ENCODE measurements at regions not wholly inside any gene's neighbourhood (a gene's known extent, or its start where the extent isn't known, plus 50 kb on each side); places are given as distances from the start of the nearest gene placed in this dataset.
"Not testable (repeated sequence)": the region's sequence is repeated elsewhere in the genome, so short reads cannot be mapped to it uniquely, and the experiment has no call there.

DNA sequence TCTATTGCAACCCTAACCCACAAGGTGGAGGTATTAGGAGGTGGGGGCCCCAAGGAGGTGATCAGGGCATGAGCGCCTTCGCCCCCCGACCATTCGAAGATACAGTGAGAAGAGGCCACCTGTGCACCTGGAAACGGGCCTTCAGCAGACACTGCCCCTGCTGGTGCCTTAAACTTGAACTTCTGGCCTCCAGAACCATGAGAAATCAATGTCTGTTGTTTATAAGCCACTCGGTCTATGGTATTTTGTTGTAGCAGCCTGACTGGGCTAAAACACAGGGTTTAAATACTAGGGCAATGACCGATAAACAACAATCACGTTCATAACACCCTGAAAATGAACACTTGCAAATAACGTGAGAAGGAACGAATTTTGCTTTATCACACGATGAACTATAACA, 85.2 kb upstream of the USP29 start:
- peaks cover 0 to 6% (median 0%) of the 10 kb centered on the region in 4 donors for H3K9me3 ChIP-seq
- H3K27me3 ChIP-seq: no peaks in the 10 kb centered on the region
- H3K4me1 ChIP-seq: no peaks in the 10 kb centered on the region
- H3K36me3 ChIP-seq: no peaks in the 10 kb centered on the region
- no peak for DNase-seq
- TF ChIP-seq, protein P1, sequence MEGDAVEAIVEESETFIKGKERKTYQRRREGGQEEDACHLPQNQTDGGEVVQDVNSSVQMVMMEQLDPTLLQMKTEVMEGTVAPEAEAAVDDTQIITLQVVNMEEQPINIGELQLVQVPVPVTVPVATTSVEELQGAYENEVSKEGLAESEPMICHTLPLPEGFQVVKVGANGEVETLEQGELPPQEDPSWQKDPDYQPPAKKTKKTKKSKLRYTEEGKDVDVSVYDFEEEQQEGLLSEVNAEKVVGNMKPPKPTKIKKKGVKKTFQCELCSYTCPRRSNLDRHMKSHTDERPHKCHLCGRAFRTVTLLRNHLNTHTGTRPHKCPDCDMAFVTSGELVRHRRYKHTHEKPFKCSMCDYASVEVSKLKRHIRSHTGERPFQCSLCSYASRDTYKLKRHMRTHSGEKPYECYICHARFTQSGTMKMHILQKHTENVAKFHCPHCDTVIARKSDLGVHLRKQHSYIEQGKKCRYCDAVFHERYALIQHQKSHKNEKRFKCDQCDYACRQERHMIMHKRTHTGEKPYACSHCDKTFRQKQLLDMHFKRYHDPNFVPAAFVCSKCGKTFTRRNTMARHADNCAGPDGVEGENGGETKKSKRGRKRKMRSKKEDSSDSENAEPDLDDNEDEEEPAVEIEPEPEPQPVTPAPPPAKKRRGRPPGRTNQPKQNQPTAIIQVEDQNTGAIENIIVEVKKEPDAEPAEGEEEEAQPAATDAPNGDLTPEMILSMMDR (IDR thresholded peaks at IDR 0.05): no peak
- no peak for TF ChIP-seq POLR2A (IDR thresholded peaks at IDR 0.05)
- no peak overlapping the region for H3K27ac ChIP-seq
- no peak overlapping the region for H3K4me3 ChIP-seq

DNA sequence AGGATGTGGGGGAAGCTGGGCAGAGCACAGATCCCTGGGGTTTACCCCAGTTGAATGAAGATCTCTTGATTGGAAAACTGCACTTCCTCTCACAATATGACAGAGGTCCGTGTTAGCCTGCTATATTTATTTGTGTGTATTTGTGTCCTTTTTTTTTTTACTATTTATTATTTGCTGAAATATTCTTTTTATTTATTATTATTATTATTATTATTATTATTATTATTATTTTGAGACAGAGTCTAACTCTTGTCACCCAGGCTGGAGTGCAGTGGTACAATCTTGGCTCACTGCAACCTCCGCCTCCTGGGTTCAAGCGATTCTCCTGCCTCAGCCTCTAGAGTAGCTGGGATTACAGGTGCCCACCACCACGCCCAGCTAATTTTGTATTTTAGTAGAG, 84.0 kb upstream of the USP29 start:
- not testable (repeated sequence) for H3K36me3 ChIP-seq, H3K4me3 ChIP-seq, H3K27me3 ChIP-seq, DNase-seq, H3K4me1 ChIP-seq, H3K27ac ChIP-seq
- peaks cover 0 to 10% (median 2%) of the 10 kb centered on the region in 4 donors for H3K9me3 ChIP-seq

DNA sequence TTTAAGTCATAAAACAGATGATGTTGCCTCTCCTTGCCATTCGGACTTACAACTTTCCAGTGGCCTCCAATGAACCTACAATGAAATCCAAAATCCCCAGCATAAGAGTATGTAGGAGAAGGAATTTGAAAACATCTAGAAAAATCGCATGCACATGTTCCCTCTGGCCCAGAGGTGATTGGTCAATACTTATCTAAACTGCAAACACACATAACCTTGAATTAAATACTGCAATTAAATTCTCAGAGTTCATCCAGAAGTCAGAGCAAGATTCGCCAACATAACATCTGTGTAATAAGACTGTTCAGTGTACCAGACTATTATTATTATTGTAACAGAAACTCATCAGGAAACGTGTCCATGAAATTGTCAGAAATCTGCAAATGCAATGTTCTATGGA, 82.2 kb upstream of the USP29 start:
- H3K36me3 ChIP-seq: no peaks in the 10 kb centered on the region
- no peak for DNase-seq
- H3K4me1 ChIP-seq: no peaks in the 10 kb centered on the region
- H3K9me3 ChIP-seq: peaks cover 0 to 10% (median 2%) of the 10 kb centered on the region in 4 donors
- TF ChIP-seq, protein P1 (IDR thresholded peaks at IDR 0.05): no peak
- no peak for TF ChIP-seq POLR2A (IDR thresholded peaks at IDR 0.05)
- no peak overlapping the region for H3K27ac ChIP-seq
- H3K27me3 ChIP-seq: no peaks in the 10 kb centered on the region
- no peak overlapping the region for H3K4me3 ChIP-seq

DNA sequence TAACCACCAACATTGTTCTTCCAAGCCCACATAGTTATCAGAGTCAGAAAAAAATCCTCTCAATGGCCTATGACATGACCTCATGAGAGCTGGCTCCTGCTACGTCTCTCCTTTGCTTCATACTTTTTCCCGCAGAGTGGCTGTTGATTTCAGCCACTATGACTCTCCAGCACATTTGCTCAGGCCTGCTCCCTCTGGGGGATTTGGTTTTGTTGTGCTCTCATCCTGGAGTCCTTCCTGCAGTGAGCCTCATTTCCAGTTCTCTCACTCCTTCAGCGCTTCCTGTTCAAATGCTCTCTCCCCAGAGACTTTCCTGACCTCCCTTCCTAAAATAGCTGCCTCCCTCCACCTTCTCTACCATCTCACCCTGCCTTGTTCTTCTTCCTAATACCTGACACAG, 72.0 kb upstream of the USP29 start:
- Histone ChIP-seq H3K9me3 (no peaks in the 10 kb centered on the region), H3K4me1 (no peaks in the 10 kb centered on the region), H3K4me3 (no peak overlapping the region), H3K27ac (no peak overlapping the region), H3K27me3 (no peaks in the 10 kb centered on the region), H3K36me3 (no peaks in the 10 kb centered on the region)
- no peak for DNase-seq
- no peak for TF ChIP-seq POLR2A (IDR thresholded peaks at IDR 0.05)
- TF ChIP-seq, protein P1 (IDR thresholded peaks at IDR 0.05): no peak

DNA sequence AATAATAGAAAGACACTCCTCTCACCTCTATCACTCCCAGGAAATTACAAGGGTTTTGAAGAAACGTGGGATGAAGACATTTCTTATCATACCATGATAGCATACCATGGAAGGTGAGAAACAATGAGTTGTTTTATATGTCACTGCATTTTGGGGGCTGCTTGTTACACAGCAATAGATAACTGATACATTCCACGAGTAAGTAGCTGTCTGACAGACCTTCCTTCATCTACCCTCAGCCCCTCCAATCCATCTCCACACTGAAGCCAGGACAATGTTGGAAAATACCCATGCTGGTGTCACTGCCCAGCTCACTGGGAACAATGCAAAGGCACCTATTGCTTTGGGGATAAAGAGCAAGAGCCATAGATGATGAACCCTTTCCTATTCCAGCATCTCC, 68.9 kb upstream of the USP29 start:
- no peaks in the 10 kb centered on the region for H3K27me3 ChIP-seq
- H3K4me1 ChIP-seq: no peaks in the 10 kb centered on the region
- DNase-seq: no peak
- no peaks in the 10 kb centered on the region for H3K9me3 ChIP-seq
- TF ChIP-seq, protein P1 (IDR thresholded peaks at IDR 0.05): no peak
- TF ChIP-seq POLR2A (IDR thresholded peaks at IDR 0.05): no peak
- H3K36me3 ChIP-seq: no peaks in the 10 kb centered on the region
- H3K27ac ChIP-seq: no peak overlapping the region
- H3K4me3 ChIP-seq: no peak overlapping the region

DNA sequence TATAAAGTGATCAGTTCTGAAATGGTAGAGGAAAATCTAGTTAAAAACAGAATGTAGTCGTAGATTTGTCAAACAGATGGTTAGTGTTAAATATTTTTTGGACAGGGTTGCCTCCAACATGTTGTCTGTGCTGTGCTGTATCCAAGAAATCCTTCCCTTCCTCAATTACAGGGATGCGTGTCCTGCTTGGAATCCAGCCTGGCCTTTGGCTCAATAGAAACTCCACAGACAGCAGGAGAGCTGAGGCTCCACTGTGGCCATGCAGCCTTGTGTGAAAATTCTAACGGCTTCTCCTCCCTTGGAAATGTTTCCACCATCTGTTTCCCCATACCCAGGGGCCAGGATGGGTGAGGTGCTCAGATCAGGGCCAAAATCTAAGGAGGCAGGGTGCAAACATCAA, 67.7 kb upstream of the USP29 start:
- no peaks in the 10 kb centered on the region for H3K4me1 ChIP-seq
- TF ChIP-seq, protein P1 (IDR thresholded peaks at IDR 0.05): no peak
- TF ChIP-seq POLR2A (IDR thresholded peaks at IDR 0.05): no peak
- no peaks in the 10 kb centered on the region for H3K27me3 ChIP-seq

More for the DNA sequence above, 67.7 kb upstream of the USP29 start:
- Histone ChIP-seq H3K9me3 (no peaks in the 10 kb centered on the region), H3K4me3 (no peak overlapping the region), H3K36me3 (no peaks in the 10 kb centered on the region), H3K27ac (no peak overlapping the region)
- DNase-seq: no peak

Measured in Peyer's patch (tissue), 4 donors.